ENCODE measurements at regions not wholly inside any gene's neighbourhood (a gene's known extent, or its start where the extent isn't known, plus 50 kb on each side); places are given as distances from the start of the nearest gene placed in this dataset.

- TF ChIP-seq ZNF462 (CRISPR knock-in tag; IDR thresholded peaks at IDR 0.05) (no peak), ZNF331 (CRISPR knock-in tag; IDR thresholded peaks at IDR 0.05; ENCODE audit: low read depth) (no peak), STAT1 (IDR thresholded peaks at IDR 0.05; ENCODE audit: unreplicated experiment) (no peak), CTCF (conservative IDR thresholded peaks at IDR 0.05; ENCODE audit: low read depth in 2 of 2) (peak; percentile 63 to 67)
These were observed 160.1 kb upstream of the IL12A start (continued) for GRCh38 chr3:159828542-159828943.

DNA sequence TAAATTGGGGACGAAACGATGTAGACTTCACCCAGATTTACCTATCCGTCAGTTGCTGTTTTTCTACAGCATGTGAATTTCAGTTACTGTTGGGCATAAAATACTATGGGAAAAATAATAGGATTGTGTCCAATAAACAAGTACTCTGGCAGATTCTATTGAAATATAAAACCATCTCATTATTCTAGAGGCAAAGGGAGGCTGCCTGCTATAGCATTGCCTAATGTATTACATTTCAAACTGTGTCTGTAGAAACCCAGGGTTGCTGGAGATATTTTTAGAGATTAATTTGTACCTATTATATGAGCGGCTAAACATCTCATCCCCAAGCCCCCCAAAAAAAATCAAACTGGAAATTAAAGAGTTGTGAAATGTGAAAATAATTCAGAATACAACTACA is 159.6 kb upstream of the IL12A start:
- H3F3A ChIP-seq (replicated peaks; ENCODE audit: low read depth) = no peaks in the 10 kb centered on the region
- H3K27ac ChIP-seq (ENCODE audit: low read depth) = no peak overlapping the region
- H3K27ac Mint-ChIP-seq = no peak overlapping the region
- no peak for TF ChIP-seq POLR2AphosphoS5 (IDR thresholded peaks at IDR 0.05; ENCODE audit: low read depth)
- TF ChIP-seq EZH2 (IDR thresholded peaks at IDR 0.05; ENCODE audit: low read depth, unreplicated experiment) = no peak
- no peak for TF ChIP-seq ZNF114 (CRISPR knock-in tag; IDR thresholded peaks at IDR 0.05)
- TF ChIP-seq CTCF (conservative IDR thresholded peaks at IDR 0.05; ENCODE audit: low read depth in 2 of 2) = no peak
- no peak for TF ChIP-seq STAT1 (IDR thresholded peaks at IDR 0.05; ENCODE audit: unreplicated experiment)
- TF ChIP-seq ZNF331 (CRISPR knock-in tag; IDR thresholded peaks at IDR 0.05; ENCODE audit: low read depth) = no peak
- no peak for TF ChIP-seq REST (IDR thresholded peaks at IDR 0.05; ENCODE audit: unreplicated experiment)
- no peak for TF ChIP-seq EZH2phosphoT487 (IDR thresholded peaks at IDR 0.05; ENCODE audit: unreplicated experiment)
- TF ChIP-seq, protein P1, sequence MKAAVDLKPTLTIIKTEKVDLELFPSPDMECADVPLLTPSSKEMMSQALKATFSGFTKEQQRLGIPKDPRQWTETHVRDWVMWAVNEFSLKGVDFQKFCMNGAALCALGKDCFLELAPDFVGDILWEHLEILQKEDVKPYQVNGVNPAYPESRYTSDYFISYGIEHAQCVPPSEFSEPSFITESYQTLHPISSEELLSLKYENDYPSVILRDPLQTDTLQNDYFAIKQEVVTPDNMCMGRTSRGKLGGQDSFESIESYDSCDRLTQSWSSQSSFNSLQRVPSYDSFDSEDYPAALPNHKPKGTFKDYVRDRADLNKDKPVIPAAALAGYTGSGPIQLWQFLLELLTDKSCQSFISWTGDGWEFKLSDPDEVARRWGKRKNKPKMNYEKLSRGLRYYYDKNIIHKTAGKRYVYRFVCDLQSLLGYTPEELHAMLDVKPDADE (IDR thresholded peaks at IDR 0.05) = no peak

More for the DNA sequence above, 159.6 kb upstream of the IL12A start:
- Histone ChIP-seq H4K20me1 (replicated peaks; ENCODE audit: insufficient read depth) (no peaks in the 10 kb centered on the region), H3K27me3 (ENCODE audit: insufficient read depth) (no peaks in the 10 kb centered on the region), H3K79me2 (replicated peaks; ENCODE audit: insufficient read depth) (0 out of 2 replicates have a peak, but pooled peaks cover 4% of the 10 kb centered on the region), H3K9me2 (ENCODE audit: insufficient read depth) (no peaks in the 10 kb centered on the region), H3K36me3 (ENCODE audit: insufficient read depth) (no peaks in the 10 kb centered on the region), H2AFZ (no peak overlapping the region), H3K4me3 (no peak overlapping the region), H3K4me1 (ENCODE audit: insufficient read depth) (no peaks in the 10 kb centered on the region), H3K4me2 (no peak overlapping the region)
- no peak for DNase-seq (ENCODE audit: low spot score)
- Mint-ChIP-seq H3K27me3 (ENCODE audit: insufficient read depth, low read depth, poor library complexity) (no peaks in the 10 kb centered on the region), H3K9me3 (no peaks in the 10 kb centered on the region), H3K4me1 (no peaks in the 10 kb centered on the region), H3K4me3 (no peak overlapping the region), H3K36me3 (ENCODE audit: low read depth) (no peaks in the 10 kb centered on the region)
- ATAC-seq = no peak
